Fibroblast of skin of left biceps (primary cell): ENCODE measurements at regions not wholly inside any gene's neighbourhood (a gene's known extent, or its start where the extent isn't known, plus 50 kb on each side); places are given as distances from the start of the nearest gene placed in this dataset.
"Not testable (repeated sequence)": the region's sequence is repeated elsewhere in the genome, so short reads cannot be mapped to it uniquely, and the experiment has no call there.

ENCODE experiments used
- DNase-seq, 2 experiments: peaks; one replicate each; pipeline ENCODE4 v3.0.0-alpha.2; 2013; ENCODE audit warnings: low read depth in 2 of 2

- no peak for DNase-seq
Measured at GRCh38 chr4:25981749-25982148, 67.7 kb downstream of the SMIM20 start.

- DNase-seq, result no peak
Measured at GRCh38 chr4:25982962-25983361, 68.9 kb downstream of the SMIM20 start.

GRCh38 chr4:25984266-25984665, 70.2 kb downstream of the SMIM20 start:
- DNase-seq, result no peak

- no peak for DNase-seq
Measured at GRCh38 chr4:25984796-25985195, 70.8 kb downstream of the SMIM20 start.

DNA sequence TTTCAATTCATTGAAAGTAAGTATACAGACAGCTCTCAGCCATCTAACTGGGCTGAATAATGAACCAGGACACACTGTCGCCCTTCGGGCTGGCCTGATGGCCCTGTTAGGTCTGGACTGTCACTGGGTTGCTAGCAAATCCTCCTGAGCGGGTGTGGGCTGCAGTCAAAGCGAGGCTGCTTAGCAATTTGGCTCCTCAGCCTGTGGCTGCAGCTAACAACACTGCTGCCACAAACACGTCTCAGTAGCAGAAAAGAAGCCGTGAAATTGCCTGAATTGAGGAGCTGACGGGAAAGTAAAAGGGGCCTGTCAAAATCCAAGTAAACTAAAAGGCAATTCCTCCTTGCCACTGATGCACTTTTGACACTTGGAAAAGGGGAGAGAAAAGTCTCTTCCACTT, 72.8 kb downstream of the SMIM20 start:
- DNase-seq, result no peak

- DNase-seq, result no peak
Measured at GRCh38 chr4:25991340-25991739, 77.3 kb downstream of the SMIM20 start.

DNA sequence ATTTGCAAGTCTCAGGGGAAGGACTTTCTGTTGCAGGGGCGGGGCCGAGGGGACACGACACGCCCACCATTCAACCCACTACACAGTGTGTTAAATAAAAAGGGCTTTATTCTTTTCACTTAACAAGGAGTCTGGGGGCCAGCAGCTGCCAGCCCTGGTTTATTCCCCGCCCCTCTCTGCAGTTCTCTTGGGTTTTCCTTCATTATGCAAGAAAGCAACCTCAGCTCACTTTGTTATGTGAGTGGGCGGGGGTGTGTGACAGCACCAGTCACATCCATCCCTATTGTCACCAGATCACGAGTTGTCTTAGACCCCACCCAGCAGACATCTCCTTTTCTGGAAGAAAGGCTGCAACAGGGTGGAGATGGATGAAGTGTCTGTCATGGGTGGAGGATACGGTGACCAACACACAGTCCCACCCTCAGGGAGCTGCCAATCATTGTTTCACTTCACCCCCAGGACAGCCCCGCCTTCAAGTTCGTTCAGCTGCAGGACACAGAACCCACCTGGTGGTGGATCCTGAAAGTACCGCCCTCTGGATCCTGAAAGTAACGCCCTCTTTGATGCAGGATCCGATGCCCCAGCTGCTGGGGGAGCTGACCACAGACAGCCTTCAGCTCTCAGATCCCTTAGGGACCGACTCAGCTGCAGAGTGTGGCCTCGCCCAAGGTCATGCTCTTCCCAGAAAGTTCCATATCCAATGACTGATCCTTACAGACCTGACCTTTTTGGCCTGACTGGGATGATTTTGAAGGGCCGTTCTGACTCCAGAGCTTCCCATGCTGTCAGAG, 79.6 kb downstream of the SMIM20 start:
- DNase-seq, result no peak

DNA sequence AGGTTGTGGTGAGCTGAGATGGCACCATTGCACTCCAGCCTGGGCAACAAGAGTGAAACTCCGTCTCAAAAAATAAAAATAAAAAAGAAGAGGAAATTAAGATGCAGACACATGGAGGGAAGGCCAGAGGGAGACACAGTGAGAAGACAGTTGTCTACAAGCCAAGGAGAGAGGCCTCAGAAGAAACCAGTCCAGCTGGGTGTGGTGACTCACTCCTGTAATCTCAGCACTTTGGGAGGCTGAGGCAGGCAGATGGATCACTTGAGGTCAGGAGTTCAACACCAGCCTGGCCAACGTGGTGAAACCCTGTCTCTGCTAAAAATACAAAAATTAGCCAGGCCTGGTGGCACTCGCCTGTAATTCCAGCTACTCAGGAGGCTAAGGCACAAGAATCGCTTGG, 80.6 kb downstream of the SMIM20 start:
- not testable (repeated sequence) for DNase-seq

GRCh38 chr4:26000274-26000950, 86.4 kb downstream of the SMIM20 start:
- DNase-seq, result no peak

DNA sequence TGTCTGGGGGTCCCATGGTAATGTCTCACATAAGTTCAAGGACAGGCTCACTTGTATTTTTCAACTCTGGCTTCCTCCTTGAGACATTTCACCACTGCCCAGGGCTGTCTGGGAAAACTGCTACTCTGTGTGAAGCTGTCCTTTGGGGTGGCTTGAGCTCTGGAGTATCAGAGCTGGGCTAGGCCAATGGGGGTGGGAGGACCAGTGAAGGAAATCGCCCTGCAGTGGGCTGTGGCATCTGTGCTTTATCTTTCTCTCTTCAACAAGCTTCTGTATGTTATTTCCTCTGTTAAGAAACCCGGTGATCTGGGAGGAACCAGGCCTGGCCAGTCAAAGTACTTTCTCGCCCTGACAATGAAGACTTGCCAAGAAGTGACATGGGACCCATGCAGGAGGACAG, 87.4 kb downstream of the SMIM20 start:
- DNase-seq, result no peak

- DNase-seq, result no peak
Measured at GRCh38 chr4:26001816-26002215, 87.8 kb downstream of the SMIM20 start.

- DNase-seq, result no peak
Measured at GRCh38 chr4:26003056-26003455, 89.0 kb downstream of the SMIM20 start.

- no peak for DNase-seq
Measured at GRCh38 chr4:26004290-26004689, 90.3 kb downstream of the SMIM20 start.

GRCh38 chr4:26005764-26006163, 91.7 kb downstream of the SMIM20 start:
- DNase-seq, result no peak

GRCh38 chr4:26008737-26009136, 94.7 kb downstream of the SMIM20 start:
- DNase-seq, result no peak

DNA sequence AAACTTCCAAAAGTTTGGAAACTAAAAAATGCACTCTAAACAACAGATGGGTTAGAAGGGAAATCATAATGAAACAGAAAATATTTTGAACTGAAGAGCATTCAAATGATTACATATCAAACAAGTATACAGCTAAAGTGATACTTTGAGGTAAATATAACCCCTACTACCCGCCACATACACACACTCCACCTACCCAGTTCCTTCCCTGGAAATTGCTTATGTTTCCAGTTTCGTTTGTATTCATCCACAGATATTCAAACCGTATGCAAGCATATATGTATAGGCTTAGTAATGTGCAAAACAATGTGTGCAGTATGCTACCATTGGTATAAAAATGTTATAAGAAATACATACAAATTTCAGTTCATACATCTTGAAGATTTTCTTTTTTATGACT, 95.5 kb downstream of the SMIM20 start:
- DNase-seq, result no peak

DNA sequence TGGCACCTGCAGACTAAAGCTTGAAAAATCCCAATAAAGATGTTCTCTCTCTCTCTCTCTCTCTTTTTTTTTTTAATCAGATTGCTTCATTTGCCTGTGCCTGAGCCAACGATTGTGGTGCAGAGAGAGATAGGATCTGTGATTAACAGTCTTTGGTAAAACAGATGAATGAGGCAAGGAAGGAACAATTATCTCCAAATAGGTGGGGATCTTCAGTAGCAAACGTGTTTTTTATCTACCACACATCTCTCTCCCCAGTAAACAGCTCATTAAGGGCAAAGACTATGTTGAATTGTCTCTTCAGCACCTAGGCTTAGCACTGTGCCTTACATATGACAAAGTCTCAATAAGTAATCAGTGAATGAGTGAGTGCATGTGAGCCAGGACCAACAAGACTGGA, 96.3 kb downstream of the SMIM20 start:
- no peak for DNase-seq

- DNase-seq, result no peak
Measured at GRCh38 chr4:26013629-26014028, 99.6 kb downstream of the SMIM20 start.

GRCh38 chr4:26015133-26015651, 101.2 kb downstream of the SMIM20 start:
- peak; percentile 92 to 93 for DNase-seq

DNA sequence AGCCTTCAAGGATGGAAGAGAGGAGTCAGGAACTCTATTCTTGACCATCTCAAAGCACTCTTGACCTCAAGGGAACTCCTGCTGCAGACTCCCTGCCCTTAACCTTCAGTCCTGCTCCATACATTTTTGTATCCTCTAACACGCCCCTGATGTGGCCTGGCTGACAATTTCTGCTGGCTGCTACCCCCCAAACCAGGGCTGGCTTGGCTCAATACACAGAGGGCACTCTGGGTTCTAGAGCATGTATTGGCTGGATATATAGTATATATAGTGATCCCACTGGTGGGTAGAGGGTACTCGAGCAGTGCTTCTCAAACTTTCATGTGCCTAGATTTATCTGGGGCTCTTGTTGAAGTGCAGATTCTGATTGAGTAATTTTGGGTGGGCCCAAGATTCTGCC, 101.9 kb downstream of the SMIM20 start:
- DNase-seq, result no peak

DNA sequence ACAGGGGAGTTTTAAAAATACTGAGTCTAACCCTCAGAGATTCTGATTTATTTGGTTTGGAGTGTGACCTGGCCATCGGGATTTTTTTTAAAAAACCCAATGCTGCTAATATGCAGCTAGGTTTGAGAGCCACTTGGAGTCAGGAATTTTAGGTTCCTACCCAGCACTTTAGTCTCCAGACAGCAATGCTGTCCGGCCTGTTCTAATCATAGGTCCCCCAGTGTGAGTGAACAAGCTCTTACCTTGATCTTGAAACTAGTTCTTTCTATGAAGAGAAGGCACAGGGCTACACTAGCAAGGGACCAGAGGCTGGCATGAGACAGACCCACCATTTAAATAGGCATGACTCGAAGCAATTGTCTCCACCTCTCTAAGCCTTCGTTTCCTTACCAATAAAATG, 103.5 kb downstream of the SMIM20 start:
- no peak for DNase-seq

GRCh38 chr4:26017961-26018700, 104.1 kb downstream of the SMIM20 start:
- DNase-seq, result not testable (repeated sequence)
